SK-N-SH treated with all-trans-retinoic acid at 6 μM for 48 hours (cell line): ENCODE measurements at regions not wholly inside any gene's neighbourhood (a gene's known extent, or its start where the extent isn't known, plus 50 kb on each side); places are given as distances from the start of the nearest gene placed in this dataset.

Source experiments
- ATAC-seq: fragments of 200-7000 bp; cut with Tn5 transposase; 3 replicates; pipeline ENCODE4 v1.9.1; 2020; ENCODE audit warnings: mild to moderate bottlenecking, moderate library complexity
- ARNTL ChIP-seq: fragments of 450-650 bp; formaldehyde crosslinking; IDR thresholded peaks from 2 replicates; pipeline ENCODE4 v1.5.0; 2020; ENCODE audit warnings: low read depth, mild to moderate bottlenecking, moderate library complexity, borderline replicate concordance
- BACH2 ChIP-seq: fragments of 250-450 bp; sonication (Bioruptor Pico); IDR thresholded peaks from 2 replicates; pipeline ENCODE4 v1.9.0; 2021; ENCODE audit warnings: mild to moderate bottlenecking, borderline replicate concordance
- CSDC2 ChIP-seq: fragments of 250-450 bp; sonication (Bioruptor Pico); IDR thresholded peaks from 2 replicates; pipeline ENCODE4 v1.5.0; 2020; ENCODE audit warnings: mild to moderate bottlenecking, moderate library complexity
- ESRRG ChIP-seq: fragments of 250-450 bp; sonication (Bioruptor Pico); IDR thresholded peaks from 2 replicates; pipeline ENCODE4 v1.6.1; 2021; ENCODE audit warnings: mild to moderate bottlenecking
- GLIS3 ChIP-seq: fragments of 250-450 bp; sonication (Bioruptor Pico); IDR thresholded peaks from 2 replicates; pipeline ENCODE4 v1.5.0; 2020; ENCODE audit warnings: mild to moderate bottlenecking, moderate library complexity
- OSR1 ChIP-seq: fragments of 250-450 bp; sonication (Bioruptor Pico); IDR thresholded peaks from 2 replicates; pipeline ENCODE4 v1.8.0; 2022; ENCODE audit warnings: moderate library complexity, mild to moderate bottlenecking, inconsistent platforms
- PPARA ChIP-seq: fragments of 250-450 bp; sonication (Bioruptor Pico); IDR thresholded peaks from 2 replicates; pipeline ENCODE4 v1.5.0; 2020; ENCODE audit warnings: mild to moderate bottlenecking, borderline replicate concordance
- RARB ChIP-seq: fragments of 250-450 bp; sonication (Bioruptor Pico); IDR thresholded peaks from 2 replicates; pipeline ENCODE4 v1.8.0; 2021; ENCODE audit warnings: mild to moderate bottlenecking, moderate library complexity
- SNAI2 ChIP-seq: fragments of 250-450 bp; sonication (Bioruptor Pico); IDR thresholded peaks from 2 replicates; pipeline ENCODE4 v1.5.0; 2020; ENCODE audit warnings: mild to moderate bottlenecking, moderate library complexity
- TCF4 ChIP-seq: fragments of 250-450 bp; sonication (Bioruptor Pico); IDR thresholded peaks from 2 replicates; pipeline ENCODE4 v1.8.0; 2021; ENCODE audit warnings: mild to moderate bottlenecking, moderate library complexity, borderline replicate concordance
- TOX ChIP-seq: fragments of 250-450 bp; sonication (Bioruptor Pico); IDR thresholded peaks from 2 replicates; pipeline ENCODE4 v1.8.0; 2021; ENCODE audit warnings: mild to moderate bottlenecking, moderate library complexity, borderline replicate concordance
- ZC3H10 ChIP-seq: fragments of 250-450 bp; sonication (Bioruptor Pico); IDR thresholded peaks from 2 replicates; pipeline ENCODE4 v1.5.1; 2021; ENCODE audit warnings: mild to moderate bottlenecking, moderate library complexity
- ZFP30 ChIP-seq: fragments of 450-650 bp; formaldehyde crosslinking; IDR thresholded peaks from 2 replicates; pipeline ENCODE4 v1.5.0; 2022; ENCODE audit warnings: mild to moderate bottlenecking, moderate library complexity
- ZNF565 ChIP-seq: fragments of 450-650 bp; formaldehyde crosslinking; conservative IDR thresholded peaks from 2 replicates; pipeline ENCODE4 v1.5.0; 2020; ENCODE audit warnings: low read depth, mild to moderate bottlenecking, moderate library complexity
- ZNF70 ChIP-seq: fragments of 450-650 bp; formaldehyde crosslinking; IDR thresholded peaks from 2 replicates; pipeline ENCODE4 v1.5.0; 2020; ENCODE audit warnings: mild to moderate bottlenecking, moderate library complexity
- ZNF8 ChIP-seq: fragments of 450-650 bp; formaldehyde crosslinking; IDR thresholded peaks from 2 replicates; pipeline ENCODE4 v1.5.0; 2020; ENCODE audit warnings: mild to moderate bottlenecking, moderate library complexity
- TF ChIP-seq, protein P1 (sequence below): fragments of 250-450 bp; sonication (Bioruptor Pico); IDR thresholded peaks from 2 replicates; pipeline ENCODE4 v1.5.1; 2021; ENCODE audit warnings: mild to moderate bottlenecking, moderate library complexity
- TF ChIP-seq, protein P2 (sequence below): fragments of 250-450 bp; sonication (Bioruptor Pico); IDR thresholded peaks from 2 replicates; pipeline ENCODE4 v1.8.0; 2021; ENCODE audit warnings: low read depth, mild to moderate bottlenecking, moderate library complexity, borderline replicate concordance
- TF ChIP-seq, protein P3 (sequence below): fragments of 250-450 bp; sonication (Bioruptor Pico); IDR thresholded peaks from 2 replicates; pipeline ENCODE4 v1.5.0; 2020; ENCODE audit warnings: mild to moderate bottlenecking, moderate library complexity
- TF ChIP-seq, protein P4 (sequence below): fragments of 250-450 bp; sonication (Bioruptor Pico); IDR thresholded peaks from 2 replicates; pipeline ENCODE4 v1.5.1; 2020; ENCODE audit warnings: low read depth, mild to moderate bottlenecking, moderate library complexity

DNA sequence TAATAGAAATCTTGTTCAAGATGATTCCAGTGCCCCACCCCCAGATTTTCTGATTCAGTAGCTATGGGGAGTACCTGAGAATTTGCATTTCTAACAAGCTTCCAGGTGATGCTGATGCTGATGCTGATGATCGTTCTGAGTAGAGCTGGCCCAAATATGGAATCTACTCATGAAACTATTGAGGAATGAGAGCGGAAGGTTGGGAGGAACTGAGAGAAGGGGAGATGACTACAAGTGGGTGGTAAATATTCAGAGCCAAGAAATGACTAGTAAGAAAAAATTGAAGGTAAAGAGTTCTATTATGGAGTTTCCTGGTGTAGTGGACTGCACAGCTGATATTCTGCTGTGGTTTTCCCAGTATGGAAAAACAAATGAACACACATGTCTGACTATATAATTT is 235.4 kb upstream of the FN1 start:
- no peak for ATAC-seq
- TF ChIP-seq, protein P1, sequence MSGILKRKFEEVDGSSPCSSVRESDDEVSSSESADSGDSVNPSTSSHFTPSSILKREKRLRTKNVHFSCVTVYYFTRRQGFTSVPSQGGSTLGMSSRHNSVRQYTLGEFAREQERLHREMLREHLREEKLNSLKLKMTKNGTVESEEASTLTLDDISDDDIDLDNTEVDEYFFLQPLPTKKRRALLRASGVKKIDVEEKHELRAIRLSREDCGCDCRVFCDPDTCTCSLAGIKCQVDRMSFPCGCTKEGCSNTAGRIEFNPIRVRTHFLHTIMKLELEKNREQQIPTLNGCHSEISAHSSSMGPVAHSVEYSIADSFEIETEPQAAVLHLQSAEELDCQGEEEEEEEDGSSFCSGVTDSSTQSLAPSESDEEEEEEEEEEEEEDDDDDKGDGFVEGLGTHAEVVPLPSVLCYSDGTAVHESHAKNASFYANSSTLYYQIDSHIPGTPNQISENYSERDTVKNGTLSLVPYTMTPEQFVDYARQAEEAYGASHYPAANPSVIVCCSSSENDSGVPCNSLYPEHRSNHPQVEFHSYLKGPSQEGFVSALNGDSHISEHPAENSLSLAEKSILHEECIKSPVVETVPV (CRISPR knock-in tag): no peak
- no peak for TF ChIP-seq SNAI2
- no peak for TF ChIP-seq ZNF8 (CRISPR knock-in tag)
- no peak for TF ChIP-seq OSR1 (CRISPR knock-in tag)
- TF ChIP-seq, protein P2, sequence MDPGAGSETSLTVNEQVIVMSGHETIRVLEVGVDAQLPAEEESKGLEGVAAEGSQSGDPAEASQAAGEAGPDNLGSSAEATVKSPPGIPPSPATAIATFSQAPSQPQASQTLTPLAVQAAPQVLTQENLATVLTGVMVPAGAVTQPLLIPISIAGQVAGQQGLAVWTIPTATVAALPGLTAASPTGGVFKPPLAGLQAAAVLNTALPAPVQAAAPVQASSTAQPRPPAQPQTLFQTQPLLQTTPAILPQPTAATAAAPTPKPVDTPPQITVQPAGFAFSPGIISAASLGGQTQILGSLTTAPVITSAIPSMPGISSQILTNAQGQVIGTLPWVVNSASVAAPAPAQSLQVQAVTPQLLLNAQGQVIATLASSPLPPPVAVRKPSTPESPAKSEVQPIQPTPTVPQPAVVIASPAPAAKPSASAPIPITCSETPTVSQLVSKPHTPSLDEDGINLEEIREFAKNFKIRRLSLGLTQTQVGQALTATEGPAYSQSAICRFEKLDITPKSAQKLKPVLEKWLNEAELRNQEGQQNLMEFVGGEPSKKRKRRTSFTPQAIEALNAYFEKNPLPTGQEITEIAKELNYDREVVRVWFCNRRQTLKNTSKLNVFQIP (CRISPR knock-in tag): no peak
- no peak for TF ChIP-seq BACH2
- TF ChIP-seq PPARA (CRISPR knock-in tag): no peak
- no peak for TF ChIP-seq TCF4 (CRISPR knock-in tag)
- TF ChIP-seq RARB (CRISPR knock-in tag): no peak
- no peak for TF ChIP-seq ZFP30 (CRISPR knock-in tag)
- TF ChIP-seq, protein P3, sequence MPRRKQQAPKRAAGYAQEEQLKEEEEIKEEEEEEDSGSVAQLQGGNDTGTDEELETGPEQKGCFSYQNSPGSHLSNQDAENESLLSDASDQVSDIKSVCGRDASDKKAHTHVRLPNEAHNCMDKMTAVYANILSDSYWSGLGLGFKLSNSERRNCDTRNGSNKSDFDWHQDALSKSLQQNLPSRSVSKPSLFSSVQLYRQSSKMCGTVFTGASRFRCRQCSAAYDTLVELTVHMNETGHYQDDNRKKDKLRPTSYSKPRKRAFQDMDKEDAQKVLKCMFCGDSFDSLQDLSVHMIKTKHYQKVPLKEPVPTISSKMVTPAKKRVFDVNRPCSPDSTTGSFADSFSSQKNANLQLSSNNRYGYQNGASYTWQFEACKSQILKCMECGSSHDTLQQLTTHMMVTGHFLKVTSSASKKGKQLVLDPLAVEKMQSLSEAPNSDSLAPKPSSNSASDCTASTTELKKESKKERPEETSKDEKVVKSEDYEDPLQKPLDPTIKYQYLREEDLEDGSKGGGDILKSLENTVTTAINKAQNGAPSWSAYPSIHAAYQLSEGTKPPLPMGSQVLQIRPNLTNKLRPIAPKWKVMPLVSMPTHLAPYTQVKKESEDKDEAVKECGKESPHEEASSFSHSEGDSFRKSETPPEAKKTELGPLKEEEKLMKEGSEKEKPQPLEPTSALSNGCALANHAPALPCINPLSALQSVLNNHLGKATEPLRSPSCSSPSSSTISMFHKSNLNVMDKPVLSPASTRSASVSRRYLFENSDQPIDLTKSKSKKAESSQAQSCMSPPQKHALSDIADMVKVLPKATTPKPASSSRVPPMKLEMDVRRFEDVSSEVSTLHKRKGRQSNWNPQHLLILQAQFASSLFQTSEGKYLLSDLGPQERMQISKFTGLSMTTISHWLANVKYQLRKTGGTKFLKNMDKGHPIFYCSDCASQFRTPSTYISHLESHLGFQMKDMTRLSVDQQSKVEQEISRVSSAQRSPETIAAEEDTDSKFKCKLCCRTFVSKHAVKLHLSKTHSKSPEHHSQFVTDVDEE (CRISPR knock-in tag): no peak
- TF ChIP-seq, protein P4, sequence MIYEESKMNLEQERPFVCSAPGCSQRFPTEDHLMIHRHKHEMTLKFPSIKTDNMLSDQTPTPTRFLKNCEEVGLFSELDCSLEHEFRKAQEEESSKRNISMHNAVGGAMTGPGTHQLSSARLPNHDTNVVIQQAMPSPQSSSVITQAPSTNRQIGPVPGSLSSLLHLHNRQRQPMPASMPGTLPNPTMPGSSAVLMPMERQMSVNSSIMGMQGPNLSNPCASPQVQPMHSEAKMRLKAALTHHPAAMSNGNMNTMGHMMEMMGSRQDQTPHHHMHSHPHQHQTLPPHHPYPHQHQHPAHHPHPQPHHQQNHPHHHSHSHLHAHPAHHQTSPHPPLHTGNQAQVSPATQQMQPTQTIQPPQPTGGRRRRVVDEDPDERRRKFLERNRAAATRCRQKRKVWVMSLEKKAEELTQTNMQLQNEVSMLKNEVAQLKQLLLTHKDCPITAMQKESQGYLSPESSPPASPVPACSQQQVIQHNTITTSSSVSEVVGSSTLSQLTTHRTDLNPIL (CRISPR knock-in tag): no peak
- TF ChIP-seq ARNTL (CRISPR knock-in tag): no peak
- TF ChIP-seq ZC3H10: no peak
- no peak for TF ChIP-seq ZNF565 (CRISPR knock-in tag)
- TF ChIP-seq CSDC2 (CRISPR knock-in tag): no peak
- TF ChIP-seq ZNF70 (CRISPR knock-in tag): no peak
- no peak for TF ChIP-seq ESRRG (CRISPR knock-in tag)
- TF ChIP-seq GLIS3 (CRISPR knock-in tag): no peak
- TF ChIP-seq TOX (CRISPR knock-in tag): no peak

DNA sequence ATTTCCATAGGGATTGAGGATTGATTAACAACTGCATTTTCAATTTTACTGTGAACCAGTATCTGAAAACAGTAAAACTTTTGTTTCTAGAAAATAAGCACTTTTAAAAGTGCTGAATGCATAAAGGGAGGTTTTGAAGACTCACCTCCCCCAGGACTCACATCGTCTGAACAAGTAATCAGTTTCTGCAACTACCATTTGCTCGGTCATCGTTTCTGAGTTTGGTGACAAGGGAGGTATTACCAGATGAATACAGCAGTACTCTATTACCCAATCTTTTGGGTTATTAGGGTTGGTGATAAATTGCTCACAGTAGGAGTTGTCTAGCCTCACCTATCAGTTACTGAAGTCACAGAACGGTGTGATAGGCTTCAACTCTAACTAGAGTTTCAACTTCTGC is 234.5 kb upstream of the FN1 start:
- TF ChIP-seq, protein P4 (CRISPR knock-in tag): no peak
- ATAC-seq: no peak

DNA sequence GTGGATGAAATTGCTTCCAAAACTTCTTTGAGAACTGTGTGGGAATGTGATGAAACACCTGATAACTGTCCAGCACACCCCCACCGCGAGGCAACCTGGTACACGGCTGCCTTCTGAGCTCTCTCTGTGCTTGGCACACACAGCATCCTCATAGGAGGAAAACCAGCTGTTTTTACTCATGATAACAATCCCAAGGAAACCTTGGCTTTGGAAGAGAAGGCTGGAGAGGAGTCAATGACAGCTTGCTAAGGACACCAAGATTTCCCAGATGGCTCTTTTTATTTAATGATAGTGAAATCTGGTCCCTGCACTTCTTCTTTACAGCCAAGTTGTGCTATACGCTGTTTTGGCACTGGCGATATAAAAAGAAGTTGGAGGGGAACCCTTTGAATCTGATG is 232.5 kb upstream of the FN1 start:
- TF ChIP-seq GLIS3 (CRISPR knock-in tag) (no peak), PPARA (CRISPR knock-in tag) (no peak), SNAI2 (0 out of 2 replicates have a peak, but pooled peaks have one; percentile 35), TCF4 (CRISPR knock-in tag) (peak; percentile 62; the same call in 1 of the 2 replicates)
- ATAC-seq: peak; percentile 72
